ENCODE measurements at regions not wholly inside any gene's neighbourhood (a gene's known extent, or its start where the extent isn't known, plus 50 kb on each side); places are given as distances from the start of the nearest gene placed in this dataset.
"Not testable (repeated sequence)": the region's sequence is repeated elsewhere in the genome, so short reads cannot be mapped to it uniquely, and the experiment has no call there.

- TF ChIP-seq, protein P1, sequence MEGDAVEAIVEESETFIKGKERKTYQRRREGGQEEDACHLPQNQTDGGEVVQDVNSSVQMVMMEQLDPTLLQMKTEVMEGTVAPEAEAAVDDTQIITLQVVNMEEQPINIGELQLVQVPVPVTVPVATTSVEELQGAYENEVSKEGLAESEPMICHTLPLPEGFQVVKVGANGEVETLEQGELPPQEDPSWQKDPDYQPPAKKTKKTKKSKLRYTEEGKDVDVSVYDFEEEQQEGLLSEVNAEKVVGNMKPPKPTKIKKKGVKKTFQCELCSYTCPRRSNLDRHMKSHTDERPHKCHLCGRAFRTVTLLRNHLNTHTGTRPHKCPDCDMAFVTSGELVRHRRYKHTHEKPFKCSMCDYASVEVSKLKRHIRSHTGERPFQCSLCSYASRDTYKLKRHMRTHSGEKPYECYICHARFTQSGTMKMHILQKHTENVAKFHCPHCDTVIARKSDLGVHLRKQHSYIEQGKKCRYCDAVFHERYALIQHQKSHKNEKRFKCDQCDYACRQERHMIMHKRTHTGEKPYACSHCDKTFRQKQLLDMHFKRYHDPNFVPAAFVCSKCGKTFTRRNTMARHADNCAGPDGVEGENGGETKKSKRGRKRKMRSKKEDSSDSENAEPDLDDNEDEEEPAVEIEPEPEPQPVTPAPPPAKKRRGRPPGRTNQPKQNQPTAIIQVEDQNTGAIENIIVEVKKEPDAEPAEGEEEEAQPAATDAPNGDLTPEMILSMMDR (IDR thresholded peaks at IDR 0.05): not testable (repeated sequence)
- not testable (repeated sequence) for TF ChIP-seq POLR2A (IDR thresholded peaks at IDR 0.05)
These were observed 328.8 kb upstream of the SFRP2 start for GRCh38 chr4:154117726-154118125.
